Natural killer cell (primary cell): ENCODE measurements at regions not wholly inside any gene's neighbourhood (a gene's known extent, or its start where the extent isn't known, plus 50 kb on each side); places are given as distances from the start of the nearest gene placed in this dataset.

ENCODE experiments used
- ATAC-seq, 3 donors: fragments of 150-1000 bp in 2 of 3; fragments of 200-7000 bp in 1 of 3; cut with Tn5 transposase; 1 replicate in 1 of 3; 2 replicates in 2 of 3; pipeline ENCODE4 v1.10.0; 2021; ENCODE audit warnings: mild to moderate bottlenecking in 2 of 3, moderate library complexity in 2 of 3
- DNase-seq, 2 donors: peaks; one replicate each; pipeline versions ENCODE4 v3.0.0 to v3.0.0-alpha.2; 2013 to 2021; ENCODE audit warnings: mixed read lengths in 1 of 2
- H3K27ac ChIP-seq: one replicate; pipeline ENCODE4 v1.5.1; 2013; ENCODE audit warnings: mild to moderate bottlenecking, low read length
- H3K27me3 ChIP-seq: one replicate; pipeline ENCODE4 v1.6.1; 2013; ENCODE audit warnings: low read length; ENCODE audit not compliant: control insufficient read depth, insufficient read depth
- H3K36me3 ChIP-seq: one replicate; pipeline ENCODE4 v1.6.1; 2013; ENCODE audit warnings: low read length; ENCODE audit not compliant: control insufficient read depth, insufficient read depth
- H3K4me1 ChIP-seq: one replicate; pipeline ENCODE4 v1.6.1; 2013; ENCODE audit warnings: low read length; ENCODE audit not compliant: control insufficient read depth, insufficient read depth
- H3K4me3 ChIP-seq: one replicate; pipeline ENCODE4 v1.5.1; 2013; ENCODE audit warnings: low read length
- H3K9me3 ChIP-seq: one replicate; pipeline ENCODE4 v1.6.1; 2013; ENCODE audit warnings: low read length; ENCODE audit not compliant: control insufficient read depth, insufficient read depth
- H3K27ac Mint-ChIP-seq, 2 donors: one replicate each; pipeline ENCODE4 v1.8.0; 2022; ENCODE audit warnings: mild to moderate bottlenecking in 2 of 2, mixed read lengths in 2 of 2, moderate library complexity in 1 of 2
- H3K27me3 Mint-ChIP-seq, 2 donors: one replicate each; pipeline ENCODE4 v1.8.0; 2022; ENCODE audit warnings: low read depth in 2 of 2, mixed read lengths in 2 of 2
- H3K36me3 Mint-ChIP-seq: one replicate; pipeline ENCODE4 v1.8.0; 2022; ENCODE audit warnings: mixed read lengths
- H3K4me1 Mint-ChIP-seq, 2 donors: one replicate each; pipeline ENCODE4 v1.8.0; 2022; ENCODE audit warnings: mixed read lengths in 2 of 2
- H3K4me3 Mint-ChIP-seq: one replicate; pipeline ENCODE4 v1.8.0; 2022; ENCODE audit warnings: mild to moderate bottlenecking, moderate library complexity, mixed read lengths
- H3K9me3 Mint-ChIP-seq, 2 donors: one replicate each; pipeline ENCODE4 v1.8.0; 2022; ENCODE audit warnings: mixed read lengths in 2 of 2
- CTCF ChIP-seq: fragments of 200-600 bp; IDR thresholded peaks from one replicate; pipeline ENCODE4 v1.8.0; 2022; ENCODE audit warnings: antibody characterized with exemption
- WGBS: methylation state at CpG from one replicate; pipeline ENCODE4 v1.1.7; 2013; ENCODE audit warnings: missing lambda C conversion rate; ENCODE audit not compliant: insufficient coverage; 5-methylcytosine and 5-hydroxymethylcytosine counted together
- intact Hi-C: fragments of 100-400 bp; cut with micrococcal nuclease; formaldehyde crosslinking; loops from one replicate; pipeline ENCODE4 v1.14.2; 2022

- TF ChIP-seq CTCF, result no peak
- Mint-ChIP-seq H3K27me3 (peaks cover 5 to 9% of the 10 kb centered on the region in 2 donors), H3K27ac (no peak overlapping the region), H3K4me3 (no peak overlapping the region), H3K4me1 (no peaks in the 10 kb centered on the region), H3K9me3 (no peaks in the 10 kb centered on the region), H3K36me3 (no peaks in the 10 kb centered on the region)
- H3K9me3 ChIP-seq, result peaks cover 11% of the 10 kb centered on the region
- H3K27me3 ChIP-seq, result no peaks in the 10 kb centered on the region
- WGBS, result 83% methylated on average over 2 of the region's 2 CpGs
- H3K4me3 ChIP-seq, result no peak overlapping the region
- no peaks in the 10 kb centered on the region for H3K36me3 ChIP-seq
- ATAC-seq, result no peak
- DNase-seq, result no peak
- no peaks in the 10 kb centered on the region for H3K4me1 ChIP-seq
- intact Hi-C loops, result no loop called here
- H3K27ac ChIP-seq, result no peak overlapping the region
These were observed 52.2 kb upstream of the MED9 start for GRCh38 chr17:17424552-17424951.

- no peaks in the 10 kb centered on the region for H3K4me1 Mint-ChIP-seq
- no peak overlapping the region for H3K27ac ChIP-seq
- H3K4me3 Mint-ChIP-seq, result no peak overlapping the region
- H3K36me3 Mint-ChIP-seq, result no peaks in the 10 kb centered on the region
- H3K27me3 ChIP-seq, result no peaks in the 10 kb centered on the region
- peaks cover 2 to 14% of the 10 kb centered on the region in 2 donors for H3K27me3 Mint-ChIP-seq
- DNase-seq (no peak), ATAC-seq (no peak)
- H3K9me3 Mint-ChIP-seq, result no peaks in the 10 kb centered on the region
- WGBS, result 99% methylated on average over 7 of the region's 7 CpGs
- peaks cover 11% of the 10 kb centered on the region for H3K9me3 ChIP-seq
- intact Hi-C loops, result no loop called here
- no peaks in the 10 kb centered on the region for H3K36me3 ChIP-seq
- no peaks in the 10 kb centered on the region for H3K4me1 ChIP-seq
- no peak for TF ChIP-seq CTCF
- H3K4me3 ChIP-seq, result no peak overlapping the region
- H3K27ac Mint-ChIP-seq, result no peak overlapping the region
These were observed 51.8 kb upstream of the MED9 start for GRCh38 chr17:17425005-17425404.

- DNase-seq, result no peak
- intact Hi-C loops, result no loop called here
These were observed 51.2 kb upstream of the MED9 start for GRCh38 chr17:17425591-17425990.

More at GRCh38 chr17:17425591-17425990, 51.2 kb upstream of the MED9 start:
- TF ChIP-seq CTCF, result no peak
- Histone ChIP-seq H3K27ac (no peak overlapping the region), H3K4me3 (no peak overlapping the region), H3K9me3 (peaks cover 11% of the 10 kb centered on the region), H3K27me3 (no peaks in the 10 kb centered on the region), H3K36me3 (no peaks in the 10 kb centered on the region), H3K4me1 (no peaks in the 10 kb centered on the region)
- H3K4me1 Mint-ChIP-seq, result no peaks in the 10 kb centered on the region
- H3K27me3 Mint-ChIP-seq, result peaks cover 2 to 17% of the 10 kb centered on the region in 2 donors
- H3K27ac Mint-ChIP-seq, result no peak overlapping the region
- H3K9me3 Mint-ChIP-seq, result no peaks in the 10 kb centered on the region
- ATAC-seq, result no peak
- no peaks in the 10 kb centered on the region for H3K36me3 Mint-ChIP-seq
- 93% methylated on average over 2 of the region's 4 CpGs for WGBS
- no peak overlapping the region for H3K4me3 Mint-ChIP-seq
